PC-9 (cell line): ENCODE measurements at regions not wholly inside any gene's neighbourhood (a gene's known extent, or its start where the extent isn't known, plus 50 kb on each side); places are given as distances from the start of the nearest gene placed in this dataset.

Source experiments
- EZH2 ChIP-seq: fragments of 200-600 bp; sonication (generic); IDR thresholded peaks from 2 replicates; pipeline ENCODE4 v1.8.0; 2017; ENCODE audit warnings: antibody characterized with exemption, low read depth
- TF ChIP-seq, protein P1 (sequence below): fragments of 200-600 bp; sonication (generic); conservative IDR thresholded peaks from 2 replicates; pipeline ENCODE4 v1.6.1; 2017; ENCODE audit warnings: mixed run types, antibody characterized with exemption, mild to moderate bottlenecking, moderate library complexity

DNA sequence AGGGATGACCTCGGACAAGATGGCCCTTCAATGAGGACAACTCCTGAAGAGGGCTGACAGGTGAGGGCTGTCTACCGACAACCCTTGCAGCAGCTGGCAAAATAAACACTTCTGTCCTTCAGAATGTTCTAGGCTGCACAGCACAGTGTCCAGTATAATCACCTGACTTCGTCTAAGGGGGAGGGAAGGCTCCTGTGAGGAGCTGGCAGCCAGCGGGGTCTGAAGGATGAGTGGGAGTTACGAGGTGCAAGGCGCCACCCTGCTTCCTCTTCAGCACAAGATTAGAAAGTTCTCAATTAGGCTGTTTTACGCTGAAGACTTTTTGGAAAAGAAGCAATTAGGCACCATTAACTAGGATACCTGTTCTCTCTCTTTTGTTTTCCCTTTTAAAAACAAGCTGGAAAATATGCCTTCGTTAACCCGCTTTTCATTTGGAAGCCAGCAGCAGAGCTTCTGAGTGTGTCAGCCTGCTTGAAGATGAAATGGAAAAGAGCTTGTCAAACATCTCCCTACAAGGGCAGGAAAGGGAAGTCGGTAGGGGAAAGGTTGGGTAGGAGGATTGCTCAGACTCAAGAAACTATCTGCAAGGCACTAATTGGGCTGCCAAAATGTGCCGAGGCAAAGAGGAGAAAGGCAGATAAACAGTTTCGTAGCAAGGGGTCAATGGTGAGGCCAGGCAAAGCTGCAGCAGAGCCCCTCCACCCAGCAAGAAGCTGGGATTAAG lies 592.2 kb upstream of the CADM1 start:
- TF ChIP-seq, protein P1, sequence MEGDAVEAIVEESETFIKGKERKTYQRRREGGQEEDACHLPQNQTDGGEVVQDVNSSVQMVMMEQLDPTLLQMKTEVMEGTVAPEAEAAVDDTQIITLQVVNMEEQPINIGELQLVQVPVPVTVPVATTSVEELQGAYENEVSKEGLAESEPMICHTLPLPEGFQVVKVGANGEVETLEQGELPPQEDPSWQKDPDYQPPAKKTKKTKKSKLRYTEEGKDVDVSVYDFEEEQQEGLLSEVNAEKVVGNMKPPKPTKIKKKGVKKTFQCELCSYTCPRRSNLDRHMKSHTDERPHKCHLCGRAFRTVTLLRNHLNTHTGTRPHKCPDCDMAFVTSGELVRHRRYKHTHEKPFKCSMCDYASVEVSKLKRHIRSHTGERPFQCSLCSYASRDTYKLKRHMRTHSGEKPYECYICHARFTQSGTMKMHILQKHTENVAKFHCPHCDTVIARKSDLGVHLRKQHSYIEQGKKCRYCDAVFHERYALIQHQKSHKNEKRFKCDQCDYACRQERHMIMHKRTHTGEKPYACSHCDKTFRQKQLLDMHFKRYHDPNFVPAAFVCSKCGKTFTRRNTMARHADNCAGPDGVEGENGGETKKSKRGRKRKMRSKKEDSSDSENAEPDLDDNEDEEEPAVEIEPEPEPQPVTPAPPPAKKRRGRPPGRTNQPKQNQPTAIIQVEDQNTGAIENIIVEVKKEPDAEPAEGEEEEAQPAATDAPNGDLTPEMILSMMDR = no peak
- TF ChIP-seq EZH2 = no peak
